IMR-90 (cell line): ENCODE measurements at regions not wholly inside any gene's neighbourhood (a gene's known extent, or its start where the extent isn't known, plus 50 kb on each side); places are given as distances from the start of the nearest gene placed in this dataset.

Experiments used
- BHLHE40 ChIP-seq: fragments of 150-350 bp; IDR thresholded peaks from 2 replicates; pipeline ENCODE4 v1.6.1; 2016; ENCODE audit warnings: mild to moderate bottlenecking, low read depth, low read length
- CEBPB ChIP-seq: IDR thresholded peaks from 2 replicates; pipeline ENCODE4 v1.6.1; 2012; ENCODE audit warnings: low read depth, low read length, improper control_type of control experiment
- CTCF ChIP-seq: conservative IDR thresholded peaks from 2 replicates; pipeline ENCODE4 v1.5.1; 2012; ENCODE audit warnings: mild to moderate bottlenecking, low read depth, low read length, improper control_type of control experiment
- MAFK ChIP-seq: IDR thresholded peaks from 2 replicates; pipeline ENCODE4 v1.6.1; 2012; ENCODE audit warnings: low read depth, low read length, improper control_type of control experiment
- MAZ ChIP-seq: IDR thresholded peaks from 2 replicates; pipeline ENCODE4 v1.6.1; 2012; ENCODE audit warnings: low read depth, mild to moderate bottlenecking, low read length, improper control_type of control experiment, moderate library complexity, borderline replicate concordance
- POLR2A ChIP-seq: IDR thresholded peaks from 2 replicates; pipeline ENCODE4 v1.6.1; 2012; ENCODE audit warnings: mild to moderate bottlenecking, low read depth, low read length
- RAD21 ChIP-seq: IDR thresholded peaks from 2 replicates; pipeline ENCODE4 v1.6.1; 2012; ENCODE audit warnings: low read length, improper control_type of control experiment
- SMC3 ChIP-seq: fragments of 150-350 bp; IDR thresholded peaks from 2 replicates; pipeline ENCODE4 v1.6.1; 2016; ENCODE audit warnings: low read depth, mild to moderate bottlenecking, antibody characterized with exemption, low read length, moderate library complexity
- TF ChIP-seq, protein P1 (sequence below): fragments of 150-350 bp; IDR thresholded peaks from 2 replicates; pipeline ENCODE4 v1.6.1; 2017; ENCODE audit warnings: mild to moderate bottlenecking, antibody characterized with exemption, low read length, low read depth

- no peak for TF ChIP-seq CTCF
- no peak for TF ChIP-seq POLR2A
- TF ChIP-seq SMC3: no peak
- TF ChIP-seq RAD21: no peak
- TF ChIP-seq, protein P1, sequence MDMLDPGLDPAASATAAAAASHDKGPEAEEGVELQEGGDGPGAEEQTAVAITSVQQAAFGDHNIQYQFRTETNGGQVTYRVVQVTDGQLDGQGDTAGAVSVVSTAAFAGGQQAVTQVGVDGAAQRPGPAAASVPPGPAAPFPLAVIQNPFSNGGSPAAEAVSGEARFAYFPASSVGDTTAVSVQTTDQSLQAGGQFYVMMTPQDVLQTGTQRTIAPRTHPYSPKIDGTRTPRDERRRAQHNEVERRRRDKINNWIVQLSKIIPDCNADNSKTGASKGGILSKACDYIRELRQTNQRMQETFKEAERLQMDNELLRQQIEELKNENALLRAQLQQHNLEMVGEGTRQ: no peak
- TF ChIP-seq BHLHE40: no peak
- TF ChIP-seq MAZ: no peak
- TF ChIP-seq MAFK: no peak
- TF ChIP-seq CEBPB: no peak
Measured at GRCh38 chr14:106876711-106877110, 1350.3 kb downstream of the TMEM121 start.
